ENCODE measurements at regions not wholly inside any gene's neighbourhood (a gene's known extent, or its start where the extent isn't known, plus 50 kb on each side); places are given as distances from the start of the nearest gene placed in this dataset.

- TF ChIP-seq CTCF (IDR thresholded peaks at IDR 0.05) (no peak), POLR2A (IDR thresholded peaks at IDR 0.05) (no peak), POLR2AphosphoS5 (IDR thresholded peaks at IDR 0.05; ENCODE audit: insufficient read depth in 1 of 2, low read depth in 1 of 2) (no peak)
These were observed 118.7 kb upstream of the NXPH2 start for GRCh38 chr2:138898855-138899254.

Data from vagina (tissue), 2 donors.